Fibroblast of skin of right quadriceps (primary cell): ENCODE measurements at regions not wholly inside any gene's neighbourhood (a gene's known extent, or its start where the extent isn't known, plus 50 kb on each side); places are given as distances from the start of the nearest gene placed in this dataset.
A peak's percentile ranks its signal among the peaks of the same experiment; 100 is the strongest.

Source experiments
- DNase-seq: peaks from one replicate; pipeline ENCODE4 v3.0.0-alpha.2; 2013

DNA sequence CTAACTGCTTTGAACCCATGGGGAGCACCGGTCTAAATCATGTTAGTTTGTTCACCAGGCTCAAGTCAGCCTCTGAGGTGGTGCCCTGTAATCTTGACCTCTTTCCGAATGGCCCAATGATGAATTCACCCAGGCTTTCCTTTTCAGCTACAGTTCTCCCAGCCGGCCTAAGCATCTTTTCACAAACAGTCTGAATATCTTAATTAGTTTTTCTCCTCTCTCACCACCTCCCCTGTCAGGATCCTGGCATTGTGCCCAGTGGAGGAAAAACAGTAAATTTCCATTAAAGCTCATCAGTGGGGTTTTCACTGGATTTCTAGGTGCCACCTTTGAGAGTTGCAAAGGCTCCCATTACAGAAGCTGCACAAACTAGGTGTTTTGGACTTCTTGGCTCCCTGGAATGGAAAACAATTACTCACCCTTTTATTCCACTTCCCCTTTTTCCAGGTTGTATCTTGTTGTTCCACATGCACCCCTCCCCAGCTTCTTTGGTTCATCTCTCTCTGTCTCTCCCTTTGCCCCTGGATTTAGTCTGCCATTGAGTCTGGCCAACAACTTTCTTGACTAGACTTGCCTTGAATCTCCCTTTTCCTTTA, 69.4 kb upstream of the ADAMTSL1 start:
- DNase-seq = no peak

DNA sequence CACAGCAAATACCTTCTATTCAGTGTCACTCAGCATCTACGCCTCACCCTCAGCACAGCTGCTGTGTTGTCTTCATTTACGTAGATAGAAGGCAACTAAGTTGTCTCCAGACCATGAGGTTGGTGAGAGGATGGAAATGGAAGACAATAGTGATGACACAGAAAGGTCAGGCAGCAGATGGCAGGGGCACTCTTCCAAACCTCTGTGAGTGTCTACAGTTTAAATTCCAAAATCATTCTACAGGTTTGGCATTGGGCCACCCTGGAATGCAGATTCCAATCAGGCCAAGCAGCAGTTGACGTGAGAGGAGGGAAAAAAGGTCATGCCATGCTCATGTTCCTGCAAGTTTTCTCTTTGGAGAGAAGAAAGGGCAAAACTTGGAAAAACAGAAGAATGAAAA, 68.7 kb upstream of the ADAMTSL1 start:
- peak; percentile 61 for DNase-seq

DNA sequence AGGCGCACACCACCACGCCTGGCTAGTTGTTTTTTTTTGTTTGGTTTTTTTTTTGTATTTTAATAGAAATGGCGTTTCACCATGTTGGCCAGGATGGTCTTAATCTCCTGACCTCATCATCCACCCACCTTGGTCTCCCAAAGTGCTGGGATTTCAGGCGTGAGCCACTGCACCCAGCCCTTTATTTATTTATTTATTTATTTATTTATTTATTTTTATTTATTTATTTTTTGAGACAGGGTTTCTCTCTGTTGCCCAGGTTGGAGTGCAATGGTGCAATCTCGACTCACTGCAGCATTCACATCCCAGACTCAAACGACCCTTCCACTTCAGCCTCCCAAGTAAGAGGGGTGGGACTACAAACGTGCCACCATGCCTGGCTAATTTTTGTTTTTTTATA, 63.0 kb upstream of the ADAMTSL1 start:
- no peak for DNase-seq

DNA sequence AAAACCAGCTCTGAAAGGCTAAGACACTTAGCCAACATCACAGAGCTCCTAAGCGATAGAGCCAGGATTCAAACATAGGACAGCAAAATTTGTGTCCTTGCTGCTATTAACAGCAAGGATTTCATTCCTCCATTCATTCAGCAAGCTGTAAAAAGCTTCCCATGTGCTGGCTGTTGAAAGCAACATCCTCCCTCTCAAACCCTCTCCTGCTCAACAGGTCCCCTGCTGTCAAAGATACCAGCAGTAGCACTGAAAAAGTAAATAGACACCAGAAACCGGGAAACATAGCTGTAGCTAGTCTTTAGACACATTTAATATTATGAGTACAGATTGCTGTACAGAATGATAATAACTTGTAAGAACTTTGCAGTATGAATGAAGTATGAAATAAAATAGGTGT, 52.6 kb upstream of the ADAMTSL1 start:
- no peak for DNase-seq

DNA sequence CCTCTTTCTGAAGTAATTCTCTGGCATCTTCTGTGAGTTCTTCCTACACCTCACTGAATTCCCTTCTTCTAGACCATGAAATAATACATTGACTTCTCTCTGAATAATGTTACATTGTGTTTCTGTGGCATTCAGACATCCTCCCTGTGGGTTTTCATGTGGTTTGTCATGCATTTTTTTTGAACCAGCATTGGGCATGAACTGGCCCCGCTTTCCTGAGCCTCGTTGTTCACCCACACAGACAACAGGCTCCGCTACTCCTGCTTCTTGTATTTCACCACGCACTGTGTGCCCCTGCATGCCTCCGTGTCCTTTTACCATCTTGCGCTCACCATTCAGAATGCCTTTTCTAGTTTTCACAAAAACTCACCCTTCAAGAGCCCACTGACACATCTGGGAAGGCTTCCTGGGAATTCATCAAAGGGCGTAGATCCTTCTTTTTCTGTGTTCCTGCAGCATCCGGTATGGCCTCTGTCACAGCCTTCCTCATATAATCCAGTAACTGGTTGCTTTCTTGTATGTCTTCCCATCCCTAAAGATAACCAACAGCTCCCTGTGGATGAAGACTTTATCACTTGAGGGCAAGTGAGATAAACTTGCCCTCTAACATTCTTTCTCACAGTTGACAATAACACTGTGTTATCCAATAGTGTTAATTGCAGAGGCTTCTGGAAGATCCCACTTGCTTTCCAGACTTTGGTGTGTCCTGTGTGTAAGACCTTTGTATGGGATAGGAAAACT, 51.5 kb upstream of the ADAMTSL1 start:
- DNase-seq = no peak

DNA sequence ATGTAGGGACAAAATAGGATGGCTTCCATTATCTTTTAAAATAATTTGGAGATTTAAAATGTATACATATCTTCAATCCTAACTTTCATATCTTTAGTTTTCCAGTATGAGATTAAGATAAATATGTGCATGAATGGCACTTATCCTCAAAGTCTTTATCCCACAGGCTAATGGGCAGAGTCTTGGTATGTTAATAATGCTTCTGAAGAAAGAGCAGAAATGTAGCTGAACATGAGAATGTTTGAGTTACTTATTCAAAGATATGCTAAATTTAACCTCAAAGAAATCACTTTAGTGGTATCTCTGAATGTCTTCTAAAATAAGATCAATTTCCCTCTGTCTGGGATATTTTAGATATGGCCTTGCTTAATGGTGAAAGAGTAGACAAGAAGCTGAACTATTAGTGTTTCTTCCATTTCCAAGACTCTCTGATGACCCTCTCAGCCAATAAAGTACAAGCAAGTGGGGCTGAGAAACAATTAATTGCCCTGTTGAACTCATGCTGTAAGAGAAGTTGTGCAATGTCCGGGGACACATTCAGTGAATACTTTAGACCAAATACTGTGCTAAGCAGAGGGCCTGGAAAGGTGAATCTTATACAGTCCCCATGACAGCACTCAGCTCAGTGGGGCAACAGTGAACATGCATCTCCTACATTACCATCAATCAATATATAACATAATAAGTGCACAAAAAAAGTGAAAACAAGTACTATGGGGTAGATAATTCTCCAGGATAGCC, 50.0 kb upstream of the ADAMTSL1 start:
- peak; percentile 43 for DNase-seq
